HL-60 (cell line): ENCODE measurements at regions not wholly inside any gene's neighbourhood (a gene's known extent, or its start where the extent isn't known, plus 50 kb on each side); places are given as distances from the start of the nearest gene placed in this dataset.

Source experiments
- DNase-seq, 2 experiments: peaks; one replicate each; pipeline ENCODE4 v3.0.0-alpha.2; 2010 to 2020; ENCODE audit warnings: low read depth in 1 of 2, low spot score in 1 of 2
- H3K27ac ChIP-seq: fragments of 250-450 bp; sonication (Bioruptor Pico); replicated peaks from 2 replicates; pipeline ENCODE4 v1.5.1; 2020; ENCODE audit warnings: mild to moderate bottlenecking, moderate library complexity
- H3K27me3 ChIP-seq: fragments of 250-450 bp; sonication (Bioruptor Pico); 2 replicates; pipeline ENCODE4 v1.5.1; 2021; ENCODE audit warnings: mild to moderate bottlenecking, moderate library complexity; ENCODE audit not compliant: insufficient read depth, poor library complexity, severe bottlenecking
- H3K4me3 ChIP-seq: replicated peaks from 2 replicates; pipeline ENCODE4 v1.5.1; 2011; ENCODE audit warnings: mild to moderate bottlenecking, control low read depth, low read length; ENCODE audit not compliant: insufficient read depth
- CTCF ChIP-seq: IDR thresholded peaks from one replicate; pipeline ENCODE4 v1.5.1; 2011; ENCODE audit warnings: low read length, control low read depth, inconsistent platforms; ENCODE audit not compliant: insufficient read depth
- GABPA ChIP-seq: IDR thresholded peaks from 2 replicates; pipeline ENCODE4 v1.6.1; 2012; ENCODE audit warnings: low read depth
- POLR2AphosphoS5 ChIP-seq: IDR thresholded peaks from 2 replicates; pipeline ENCODE4 v1.6.1; 2012; ENCODE audit warnings: low read depth
- REST ChIP-seq: IDR thresholded peaks from 2 replicates; pipeline ENCODE4 v1.6.1; 2012; ENCODE audit warnings: low read depth; ENCODE audit not compliant: insufficient replicate concordance
- SPI1 ChIP-seq: IDR thresholded peaks from 2 replicates; pipeline ENCODE4 v1.6.1; 2012; ENCODE audit warnings: low read depth, mild to moderate bottlenecking, borderline replicate concordance

GRCh38 chr2:20512061-20512605, 65.3 kb downstream of the RHOB start:
- TF ChIP-seq POLR2AphosphoS5 (no peak), REST (no peak), SPI1 (no peak), GABPA (no peak)
- H3K27ac ChIP-seq, result no peak overlapping the region
- no peak for DNase-seq
- H3K27me3 ChIP-seq, result no peaks in the 10 kb centered on the region
- no peak overlapping the region for H3K4me3 ChIP-seq

- Histone ChIP-seq H3K27ac (no peak overlapping the region), H3K27me3 (no peaks in the 10 kb centered on the region), H3K4me3 (no peak overlapping the region)
- no peak for TF ChIP-seq CTCF
- TF ChIP-seq GABPA, result no peak
- no peak for TF ChIP-seq REST
- TF ChIP-seq POLR2AphosphoS5, result no peak
- no peak for TF ChIP-seq SPI1
- no peak for DNase-seq
Observed at GRCh38 chr2:20513946-20514345, 67.1 kb downstream of the RHOB start.

GRCh38 chr2:20514596-20515269, 67.9 kb downstream of the RHOB start:
- no peaks in the 10 kb centered on the region for H3K27me3 ChIP-seq
- no peak for DNase-seq
- H3K27ac ChIP-seq, result no peak overlapping the region
- TF ChIP-seq GABPA (no peak), POLR2AphosphoS5 (no peak), SPI1 (no peak), REST (no peak), CTCF (no peak)
- H3K4me3 ChIP-seq, result no peak overlapping the region
